ENCODE measurements at regions not wholly inside any gene's neighbourhood (a gene's known extent, or its start where the extent isn't known, plus 50 kb on each side); places are given as distances from the start of the nearest gene placed in this dataset.

DNA sequence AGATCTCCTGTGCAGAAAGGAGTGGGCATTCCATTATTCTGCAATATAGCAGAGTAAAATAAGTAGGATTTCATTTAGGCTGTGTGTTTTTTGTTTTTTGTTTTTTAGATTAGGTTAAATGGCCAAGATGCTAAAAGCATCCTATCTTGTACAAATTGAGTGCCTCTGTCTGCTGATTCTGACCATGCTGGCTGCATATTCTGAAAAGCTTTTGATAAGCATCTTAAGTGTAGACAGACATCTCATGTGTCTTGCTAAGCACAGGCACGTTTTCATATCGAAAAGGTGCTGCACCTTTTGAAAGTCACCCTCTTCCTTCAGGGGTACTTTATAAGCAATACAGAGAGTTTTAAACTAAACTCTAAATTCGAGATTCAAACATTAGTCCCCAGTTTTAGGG is 74.0 kb upstream of the BCL11A start:
- no peaks in the 10 kb centered on the region for H3K36me3 ChIP-seq (ENCODE audit: control insufficient read depth in 2 of 2, insufficient read depth in 1 of 2, low read length in 2 of 2)
- H3K27ac ChIP-seq (ENCODE audit: extremely low read depth, low read depth, low read length) = no peak overlapping the region
- TF ChIP-seq ZNF23 (tag by site-specific recombination; IDR thresholded peaks at IDR 0.05; ENCODE audit: borderline replicate concordance) (no peak), ZNF501 (tag by site-specific recombination; IDR thresholded peaks at IDR 0.05) (no peak), RBAK (tag by site-specific recombination; IDR thresholded peaks at IDR 0.05) (no peak)
- H3K4me1 ChIP-seq (ENCODE audit: control insufficient read depth, insufficient read depth, low read length) = no peaks in the 10 kb centered on the region
- CTCF ChIA-PET = interaction anchor here (0.6 to 2.7 kb wide), 4 partner anchors 15 to 48 kb away, joined by 3 to 11 read pairs (median 3); no protein-coding TSS in a partner anchor
- H3K9me3 ChIP-seq (ENCODE audit: control insufficient read depth, insufficient read depth, low read depth, low read length) = no peaks in the 10 kb centered on the region
- POLR2A ChIA-PET = no interaction called here
- no peak overlapping the region for H3K4me3 ChIP-seq (ENCODE audit: low read depth, low read length)

DNA sequence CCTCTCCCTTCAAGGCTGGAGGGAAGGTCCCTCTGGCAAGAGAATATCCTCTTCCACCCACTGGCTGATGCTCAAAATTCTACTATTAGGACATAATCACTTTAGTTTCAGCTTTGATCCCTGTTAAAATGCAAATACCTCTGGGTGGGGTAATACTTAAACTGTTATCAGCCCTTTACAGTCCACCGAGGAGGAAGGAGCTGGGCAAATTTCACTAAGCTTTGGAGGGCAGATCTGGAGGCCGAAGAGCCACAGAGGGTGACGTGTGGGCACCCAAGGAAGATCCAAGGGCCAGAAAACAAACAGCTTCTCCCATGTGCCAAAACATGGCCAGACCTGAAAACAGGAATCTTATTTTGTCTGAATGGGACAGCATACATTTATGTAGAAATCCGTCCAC is 74.6 kb upstream of the BCL11A start:
- H3K4me1 ChIP-seq (ENCODE audit: control insufficient read depth, insufficient read depth, low read length) = no peaks in the 10 kb centered on the region
- H3K36me3 ChIP-seq (ENCODE audit: control insufficient read depth in 2 of 2, insufficient read depth in 1 of 2, low read length in 2 of 2) = no peaks in the 10 kb centered on the region
- no peak overlapping the region for H3K4me3 ChIP-seq (ENCODE audit: low read depth, low read length)
- no peak overlapping the region for H3K27ac ChIP-seq (ENCODE audit: extremely low read depth, low read depth, low read length)
- TF ChIP-seq ZFP41 (tag by site-specific recombination; IDR thresholded peaks at IDR 0.05; ENCODE audit: borderline replicate concordance) (no peak), ZNF830 (tag by site-specific recombination; IDR thresholded peaks at IDR 0.05; ENCODE audit: low read depth) (no peak), ZBTB8A (tag by site-specific recombination; IDR thresholded peaks at IDR 0.05) (no peak), ZNF341 (tag by site-specific recombination; IDR thresholded peaks at IDR 0.05; ENCODE audit: low read depth) (no peak), ZNF677 (tag by site-specific recombination; IDR thresholded peaks at IDR 0.05) (no peak)
- TF ChIP-seq, protein P1, sequence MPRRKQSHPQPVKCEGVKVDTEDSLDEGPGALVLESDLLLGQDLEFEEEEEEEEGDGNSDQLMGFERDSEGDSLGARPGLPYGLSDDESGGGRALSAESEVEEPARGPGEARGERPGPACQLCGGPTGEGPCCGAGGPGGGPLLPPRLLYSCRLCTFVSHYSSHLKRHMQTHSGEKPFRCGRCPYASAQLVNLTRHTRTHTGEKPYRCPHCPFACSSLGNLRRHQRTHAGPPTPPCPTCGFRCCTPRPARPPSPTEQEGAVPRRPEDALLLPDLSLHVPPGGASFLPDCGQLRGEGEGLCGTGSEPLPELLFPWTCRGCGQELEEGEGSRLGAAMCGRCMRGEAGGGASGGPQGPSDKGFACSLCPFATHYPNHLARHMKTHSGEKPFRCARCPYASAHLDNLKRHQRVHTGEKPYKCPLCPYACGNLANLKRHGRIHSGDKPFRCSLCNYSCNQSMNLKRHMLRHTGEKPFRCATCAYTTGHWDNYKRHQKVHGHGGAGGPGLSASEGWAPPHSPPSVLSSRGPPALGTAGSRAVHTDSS (tag by site-specific recombination; IDR thresholded peaks at IDR 0.05) = no peak
- TF ChIP-seq, protein P2, sequence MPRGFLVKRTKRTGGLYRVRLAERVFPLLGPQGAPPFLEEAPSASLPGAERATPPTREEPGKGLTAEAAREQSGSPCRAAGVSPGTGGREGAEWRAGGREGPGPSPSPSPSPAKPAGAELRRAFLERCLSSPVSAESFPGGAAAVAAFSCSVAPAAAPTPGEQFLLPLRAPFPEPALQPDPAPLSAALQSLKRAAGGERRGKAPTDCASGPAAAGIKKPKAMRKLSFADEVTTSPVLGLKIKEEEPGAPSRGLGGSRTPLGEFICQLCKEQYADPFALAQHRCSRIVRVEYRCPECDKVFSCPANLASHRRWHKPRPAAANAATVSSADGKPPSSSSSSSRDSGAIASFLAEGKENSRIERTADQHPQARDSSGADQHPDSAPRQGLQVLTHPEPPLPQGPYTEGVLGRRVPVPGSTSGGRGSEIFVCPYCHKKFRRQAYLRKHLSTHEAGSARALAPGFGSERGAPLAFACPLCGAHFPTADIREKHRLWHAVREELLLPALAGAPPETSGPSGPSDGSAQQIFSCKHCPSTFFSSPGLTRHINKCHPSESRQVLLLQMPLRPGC (tag by site-specific recombination; IDR thresholded peaks at IDR 0.05) = no peak
- TF ChIP-seq, protein P3, sequence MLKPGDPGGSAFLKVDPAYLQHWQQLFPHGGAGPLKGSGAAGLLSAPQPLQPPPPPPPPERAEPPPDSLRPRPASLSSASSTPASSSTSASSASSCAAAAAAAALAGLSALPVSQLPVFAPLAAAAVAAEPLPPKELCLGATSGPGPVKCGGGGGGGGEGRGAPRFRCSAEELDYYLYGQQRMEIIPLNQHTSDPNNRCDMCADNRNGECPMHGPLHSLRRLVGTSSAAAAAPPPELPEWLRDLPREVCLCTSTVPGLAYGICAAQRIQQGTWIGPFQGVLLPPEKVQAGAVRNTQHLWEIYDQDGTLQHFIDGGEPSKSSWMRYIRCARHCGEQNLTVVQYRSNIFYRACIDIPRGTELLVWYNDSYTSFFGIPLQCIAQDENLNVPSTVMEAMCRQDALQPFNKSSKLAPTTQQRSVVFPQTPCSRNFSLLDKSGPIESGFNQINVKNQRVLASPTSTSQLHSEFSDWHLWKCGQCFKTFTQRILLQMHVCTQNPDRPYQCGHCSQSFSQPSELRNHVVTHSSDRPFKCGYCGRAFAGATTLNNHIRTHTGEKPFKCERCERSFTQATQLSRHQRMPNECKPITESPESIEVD (tag by site-specific recombination; IDR thresholded peaks at IDR 0.05) = no peak
- TF ChIP-seq, protein P4, sequence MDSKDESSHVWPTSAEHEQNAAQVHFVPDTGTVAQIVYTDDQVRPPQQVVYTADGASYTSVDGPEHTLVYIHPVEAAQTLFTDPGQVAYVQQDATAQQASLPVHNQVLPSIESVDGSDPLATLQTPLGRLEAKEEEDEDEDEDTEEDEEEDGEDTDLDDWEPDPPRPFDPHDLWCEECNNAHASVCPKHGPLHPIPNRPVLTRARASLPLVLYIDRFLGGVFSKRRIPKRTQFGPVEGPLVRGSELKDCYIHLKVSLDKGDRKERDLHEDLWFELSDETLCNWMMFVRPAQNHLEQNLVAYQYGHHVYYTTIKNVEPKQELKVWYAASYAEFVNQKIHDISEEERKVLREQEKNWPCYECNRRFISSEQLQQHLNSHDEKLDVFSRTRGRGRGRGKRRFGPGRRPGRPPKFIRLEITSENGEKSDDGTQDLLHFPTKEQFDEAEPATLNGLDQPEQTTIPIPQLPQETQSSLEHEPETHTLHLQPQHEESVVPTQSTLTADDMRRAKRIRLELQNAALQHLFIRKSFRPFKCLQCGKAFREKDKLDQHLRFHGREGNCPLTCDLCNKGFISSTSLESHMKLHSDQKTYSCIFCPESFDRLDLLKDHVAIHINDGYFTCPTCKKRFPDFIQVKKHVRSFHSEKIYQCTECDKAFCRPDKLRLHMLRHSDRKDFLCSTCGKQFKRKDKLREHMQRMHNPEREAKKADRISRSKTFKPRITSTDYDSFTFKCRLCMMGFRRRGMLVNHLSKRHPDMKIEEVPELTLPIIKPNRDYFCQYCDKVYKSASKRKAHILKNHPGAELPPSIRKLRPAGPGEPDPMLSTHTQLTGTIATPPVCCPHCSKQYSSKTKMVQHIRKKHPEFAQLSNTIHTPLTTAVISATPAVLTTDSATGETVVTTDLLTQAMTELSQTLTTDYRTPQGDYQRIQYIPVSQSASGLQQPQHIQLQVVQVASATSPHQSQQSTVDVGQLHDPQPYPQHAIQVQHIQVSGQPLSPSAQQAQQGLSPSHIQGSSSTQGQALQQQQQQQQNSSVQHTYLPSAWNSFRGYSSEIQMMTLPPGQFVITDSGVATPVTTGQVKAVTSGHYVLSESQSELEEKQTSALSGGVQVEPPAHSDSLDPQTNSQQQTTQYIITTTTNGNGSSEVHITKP (tag by site-specific recombination; IDR thresholded peaks at IDR 0.05) = no peak
- POLR2A ChIA-PET = no interaction called here
- H3K9me3 ChIP-seq (ENCODE audit: control insufficient read depth, insufficient read depth, low read depth, low read length) = no peaks in the 10 kb centered on the region
- CTCF ChIA-PET = interaction anchor here (0.6 to 2.7 kb wide), 4 partner anchors 15 to 47 kb away, joined by 3 to 11 read pairs (median 3); no protein-coding TSS in a partner anchor

Data from HEK293 (cell line).